BE2C (cell line): ENCODE measurements at regions not wholly inside any gene's neighbourhood (a gene's known extent, or its start where the extent isn't known, plus 50 kb on each side); places are given as distances from the start of the nearest gene placed in this dataset.

Experiments
- DNase-seq: peaks from one replicate; pipeline ENCODE4 v3.0.0-alpha.2; 2020
- H3K27me3 ChIP-seq: fragments of 250-450 bp; sonication (Bioruptor Pico); 2 replicates; pipeline ENCODE4 v1.5.1; 2020; ENCODE audit warnings: mild to moderate bottlenecking
- H3K36me3 ChIP-seq: fragments of 250-450 bp; sonication (Bioruptor Pico); 2 replicates; pipeline ENCODE4 v1.5.1; 2020; ENCODE audit warnings: mild to moderate bottlenecking
- H3K4me1 ChIP-seq: fragments of 250-450 bp; sonication (Bioruptor Pico); 2 replicates; pipeline ENCODE4 v1.5.1; 2020
- H3K4me3 ChIP-seq: 2 replicates; pipeline ENCODE4 v1.5.1; 2011; ENCODE audit warnings: low read depth, low read length
- H3K9me3 ChIP-seq: fragments of 250-450 bp; sonication (Bioruptor Pico); 2 replicates; pipeline ENCODE4 v1.5.1; 2020
- TF ChIP-seq, protein P1 (sequence below): IDR thresholded peaks from 2 replicates; pipeline ENCODE4 v1.5.1; 2012; ENCODE audit warnings: mild to moderate bottlenecking, low read depth, low read length

DNA sequence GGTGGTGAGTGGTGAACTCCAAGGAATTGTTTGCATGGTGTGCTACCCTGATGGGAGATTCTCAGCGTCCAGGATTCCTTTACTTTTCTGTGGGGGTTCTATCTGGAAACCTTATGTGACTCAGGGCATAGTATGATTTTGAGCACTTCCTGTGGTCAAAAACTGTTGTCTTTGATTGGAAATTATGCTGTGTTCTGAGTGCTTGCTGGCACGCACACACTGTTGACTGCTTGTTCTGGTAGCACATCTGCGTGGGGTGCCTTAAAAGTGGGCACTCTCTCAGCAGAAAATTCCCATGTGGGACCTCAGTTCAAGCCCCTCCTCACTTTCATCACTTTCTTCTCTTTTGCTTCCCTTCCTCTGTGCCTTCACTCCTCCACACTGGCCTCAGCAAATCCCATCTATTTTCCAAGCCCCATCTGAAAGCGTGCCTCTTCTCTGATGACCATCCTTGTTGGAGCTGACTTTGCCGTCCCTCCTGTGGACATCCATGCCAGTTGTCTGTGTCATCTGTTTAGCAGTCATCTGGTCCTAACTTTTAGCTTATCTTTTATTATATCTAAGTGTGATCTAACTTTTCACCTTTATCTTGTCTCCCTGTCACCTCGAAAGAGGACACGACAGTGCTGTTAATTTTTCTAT lies 56.4 kb upstream of the NPAS1 start:
- no peaks in the 10 kb centered on the region for H3K27me3 ChIP-seq
- DNase-seq: no peak
- TF ChIP-seq, protein P1, sequence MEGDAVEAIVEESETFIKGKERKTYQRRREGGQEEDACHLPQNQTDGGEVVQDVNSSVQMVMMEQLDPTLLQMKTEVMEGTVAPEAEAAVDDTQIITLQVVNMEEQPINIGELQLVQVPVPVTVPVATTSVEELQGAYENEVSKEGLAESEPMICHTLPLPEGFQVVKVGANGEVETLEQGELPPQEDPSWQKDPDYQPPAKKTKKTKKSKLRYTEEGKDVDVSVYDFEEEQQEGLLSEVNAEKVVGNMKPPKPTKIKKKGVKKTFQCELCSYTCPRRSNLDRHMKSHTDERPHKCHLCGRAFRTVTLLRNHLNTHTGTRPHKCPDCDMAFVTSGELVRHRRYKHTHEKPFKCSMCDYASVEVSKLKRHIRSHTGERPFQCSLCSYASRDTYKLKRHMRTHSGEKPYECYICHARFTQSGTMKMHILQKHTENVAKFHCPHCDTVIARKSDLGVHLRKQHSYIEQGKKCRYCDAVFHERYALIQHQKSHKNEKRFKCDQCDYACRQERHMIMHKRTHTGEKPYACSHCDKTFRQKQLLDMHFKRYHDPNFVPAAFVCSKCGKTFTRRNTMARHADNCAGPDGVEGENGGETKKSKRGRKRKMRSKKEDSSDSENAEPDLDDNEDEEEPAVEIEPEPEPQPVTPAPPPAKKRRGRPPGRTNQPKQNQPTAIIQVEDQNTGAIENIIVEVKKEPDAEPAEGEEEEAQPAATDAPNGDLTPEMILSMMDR: no peak
- no peak overlapping the region for H3K4me3 ChIP-seq
- peaks cover 3% of the 10 kb centered on the region; the same call in 1 of the 2 replicates for H3K4me1 ChIP-seq
- H3K9me3 ChIP-seq: no peaks in the 10 kb centered on the region
- no peaks in the 10 kb centered on the region; the same call in 1 of the 2 replicates for H3K36me3 ChIP-seq

DNA sequence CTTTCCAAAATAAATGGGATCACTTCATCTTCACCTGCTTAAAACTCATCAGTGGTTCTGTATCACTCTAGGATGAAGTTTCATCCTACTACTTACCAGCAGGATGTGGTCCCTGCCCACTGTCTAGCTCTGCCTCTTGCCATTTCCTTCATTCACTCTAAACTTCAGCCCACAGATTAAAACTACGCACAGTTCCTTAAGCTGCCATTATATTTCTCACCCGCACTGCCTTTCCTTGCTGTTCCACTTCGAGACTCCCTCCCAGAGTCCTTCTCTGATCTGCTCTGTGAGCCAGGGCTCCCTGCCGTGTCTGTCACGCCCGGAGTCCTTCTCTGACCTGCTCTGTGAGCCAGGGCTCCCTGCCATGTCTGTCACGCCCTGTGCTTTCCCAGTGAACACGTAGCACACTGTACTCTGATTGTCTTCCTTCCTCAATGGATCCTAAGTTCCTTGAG lies 52.0 kb upstream of the NPAS1 start:
- Histone ChIP-seq H3K27me3 (no peaks in the 10 kb centered on the region), H3K9me3 (no peaks in the 10 kb centered on the region), H3K4me1 (no peaks in the 10 kb centered on the region), H3K36me3 (no peaks in the 10 kb centered on the region; the same call in 1 of the 2 replicates), H3K4me3 (no peak overlapping the region)
- TF ChIP-seq, protein P1: no peak
- no peak for DNase-seq
